NAMALWA (cell line): ENCODE measurements at regions not wholly inside any gene's neighbourhood (a gene's known extent, or its start where the extent isn't known, plus 50 kb on each side); places are given as distances from the start of the nearest gene placed in this dataset.

ENCODE experiments used
- DNase-seq: peaks from one replicate; pipeline ENCODE4 v3.0.0-alpha.2; 2015; ENCODE audit warnings: low spot score

- no peak for DNase-seq
Measured at GRCh38 chr1:208907790-208908189, 663.6 kb upstream of the PLXNA2 start.

GRCh38 chr1:208909011-208909984, 665.1 kb upstream of the PLXNA2 start:
- no peak for DNase-seq

- DNase-seq = no peak
Measured at GRCh38 chr1:208910161-208910560, 666.0 kb upstream of the PLXNA2 start.

GRCh38 chr1:208917281-208917680, 666.2 kb upstream of the CAMK1G start:
- no peak for DNase-seq

GRCh38 chr1:208917723-208918122, 665.8 kb upstream of the CAMK1G start:
- no peak for DNase-seq

- no peak for DNase-seq
Measured at GRCh38 chr1:208918160-208918559, 665.4 kb upstream of the CAMK1G start.

- DNase-seq = no peak
Measured at GRCh38 chr1:208919371-208919770, 664.1 kb upstream of the CAMK1G start.

- DNase-seq = no peak
Measured at GRCh38 chr1:208921259-208921658, 662.3 kb upstream of the CAMK1G start.

GRCh38 chr1:208923456-208923855, 660.1 kb upstream of the CAMK1G start:
- no peak for DNase-seq

GRCh38 chr1:208923946-208924720, 659.4 kb upstream of the CAMK1G start:
- no peak for DNase-seq

- no peak for DNase-seq
Measured at GRCh38 chr1:208924928-208925327, 658.6 kb upstream of the CAMK1G start.

- no peak for DNase-seq
Measured at GRCh38 chr1:208928349-208929010, 655.0 kb upstream of the CAMK1G start.

- DNase-seq = no peak
Measured at GRCh38 chr1:208929575-208929974, 653.9 kb upstream of the CAMK1G start.

- DNase-seq = no peak
Measured at GRCh38 chr1:208931936-208932335, 651.6 kb upstream of the CAMK1G start.

GRCh38 chr1:208933984-208934525, 649.5 kb upstream of the CAMK1G start:
- DNase-seq = no peak

GRCh38 chr1:208934933-208935332, 648.6 kb upstream of the CAMK1G start:
- DNase-seq = no peak

GRCh38 chr1:208935517-208936187, 647.9 kb upstream of the CAMK1G start:
- DNase-seq = no peak

- no peak for DNase-seq
Measured at GRCh38 chr1:208939537-208940085, 643.9 kb upstream of the CAMK1G start.

GRCh38 chr1:208942394-208943130, 641.0 kb upstream of the CAMK1G start:
- no peak for DNase-seq

- DNase-seq = no peak
Measured at GRCh38 chr1:208943291-208943690, 640.2 kb upstream of the CAMK1G start.
